NCI-H82 treated with DMSO at 0.1 percent for 48 hours (cell line): ENCODE measurements at regions not wholly inside any gene's neighbourhood (a gene's known extent, or its start where the extent isn't known, plus 50 kb on each side); places are given as distances from the start of the nearest gene placed in this dataset.

Source experiments
- DNase-seq: peaks from one replicate; lab custom pipeline; 2025; ENCODE audit not compliant: unreplicated experiment; lab: John Stamatoyannopoulos, UW

GRCh38 chr5:128665747-128666355 lies 127.8 kb upstream of the FBN2 start:
- DNase-seq: no peak

- DNase-seq: no peak
Observed at GRCh38 chr5:128667152-128667551, 129.1 kb upstream of the FBN2 start.

GRCh38 chr5:128667751-128668150 lies 129.7 kb upstream of the FBN2 start:
- no peak for DNase-seq

DNA sequence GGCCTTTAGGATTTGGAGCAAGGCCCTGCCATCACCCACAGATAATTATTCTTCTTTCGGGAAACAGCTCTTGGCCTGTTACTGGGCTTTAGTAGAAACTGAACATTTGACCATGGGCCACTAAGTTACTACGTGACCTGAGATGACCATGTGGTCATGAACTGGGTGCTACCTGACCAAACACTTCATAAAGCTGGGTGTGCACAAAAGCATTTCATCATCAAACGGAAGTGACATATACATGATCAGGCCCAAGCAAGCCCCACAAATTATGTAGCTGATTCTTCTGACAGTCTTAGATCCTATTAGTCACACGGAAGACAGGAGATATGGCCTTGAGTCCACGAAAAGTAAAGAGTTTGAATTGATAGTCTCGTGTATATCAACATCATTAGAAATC lies 130.9 kb upstream of the FBN2 start:
- no peak for DNase-seq

GRCh38 chr5:128669803-128670202 lies 131.8 kb upstream of the FBN2 start:
- no peak for DNase-seq

GRCh38 chr5:128671943-128672342 lies 133.9 kb upstream of the FBN2 start:
- DNase-seq: no peak

GRCh38 chr5:128673000-128673399 lies 135.0 kb upstream of the FBN2 start:
- no peak for DNase-seq

GRCh38 chr5:128673411-128673957 lies 135.4 kb upstream of the FBN2 start:
- DNase-seq: no peak

DNA sequence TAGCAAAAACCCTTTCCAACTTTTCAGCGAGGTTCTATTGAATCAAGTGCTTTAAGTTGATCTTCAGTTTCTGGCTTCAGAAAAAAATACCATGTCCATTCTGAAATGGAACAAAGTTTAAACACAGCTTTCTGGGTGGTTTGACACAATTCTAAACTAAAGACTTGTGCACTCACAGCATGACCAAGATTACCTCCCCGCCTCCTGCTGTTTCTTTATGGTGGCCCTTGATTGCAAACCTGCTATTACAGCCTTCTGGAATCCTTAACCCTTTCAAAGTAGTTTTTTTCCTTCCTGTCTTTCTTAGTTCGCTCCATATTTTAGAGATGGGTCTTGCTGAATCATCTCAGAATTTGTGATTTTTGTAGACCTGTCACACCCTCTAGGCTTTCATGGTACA lies 135.9 kb upstream of the FBN2 start:
- DNase-seq: no peak

DNA sequence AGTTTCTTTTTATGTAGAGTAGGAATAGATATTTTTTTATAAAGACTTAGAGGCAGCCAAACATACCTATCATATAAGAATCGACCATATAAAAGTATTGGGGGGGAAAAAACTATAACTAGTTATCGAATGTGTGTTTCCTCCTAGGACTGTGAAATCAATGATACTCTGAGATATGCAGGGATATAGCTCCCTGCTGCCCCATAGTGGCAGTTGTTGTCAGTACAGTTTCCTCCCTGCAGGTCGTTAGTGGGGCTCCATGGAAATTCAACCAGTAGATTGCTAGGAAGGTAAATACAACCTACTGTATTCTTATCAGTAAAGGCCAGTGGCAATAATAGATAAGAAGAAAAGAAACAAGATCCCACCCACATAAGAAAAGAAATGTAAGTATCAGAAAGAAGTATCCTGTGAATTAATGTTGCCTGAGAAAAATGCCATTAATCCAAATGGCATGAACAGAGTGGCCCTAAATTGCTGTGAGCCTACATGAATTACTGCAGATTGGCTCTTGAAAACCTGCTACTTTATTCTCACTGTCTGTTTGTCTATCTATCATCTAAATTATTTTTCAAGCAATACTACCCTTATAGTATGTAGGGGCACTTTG lies 136.9 kb upstream of the FBN2 start:
- peak; percentile 7 for DNase-seq

- DNase-seq: no peak
Observed at GRCh38 chr5:128681096-128681495, 143.1 kb upstream of the FBN2 start.

GRCh38 chr5:128681764-128682592 lies 143.9 kb upstream of the FBN2 start:
- DNase-seq: no peak

DNA sequence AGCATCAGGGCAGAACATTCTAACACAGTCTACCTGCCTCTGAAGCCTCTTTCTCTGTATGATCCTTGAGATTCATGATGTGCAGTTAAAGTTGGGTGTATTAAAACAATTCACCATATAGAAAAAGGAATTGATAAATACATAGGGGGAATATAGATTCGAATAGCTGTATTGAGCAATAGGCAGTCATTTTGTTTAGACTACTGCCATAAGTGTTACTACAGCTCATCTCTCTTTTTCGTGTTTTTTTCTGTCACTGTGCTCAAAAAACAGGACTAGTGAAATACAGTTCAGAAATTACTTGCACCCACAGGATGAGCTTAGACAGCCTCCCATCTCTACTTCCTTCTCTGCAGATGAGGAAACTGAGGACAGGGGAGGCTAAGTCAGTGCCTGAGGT lies 144.6 kb upstream of the FBN2 start:
- no peak for DNase-seq

- no peak for DNase-seq
Observed at GRCh38 chr5:128684961-128685360, 146.9 kb upstream of the FBN2 start.

- DNase-seq: no peak
Observed at GRCh38 chr5:128687930-128688329, 149.9 kb upstream of the FBN2 start.

DNA sequence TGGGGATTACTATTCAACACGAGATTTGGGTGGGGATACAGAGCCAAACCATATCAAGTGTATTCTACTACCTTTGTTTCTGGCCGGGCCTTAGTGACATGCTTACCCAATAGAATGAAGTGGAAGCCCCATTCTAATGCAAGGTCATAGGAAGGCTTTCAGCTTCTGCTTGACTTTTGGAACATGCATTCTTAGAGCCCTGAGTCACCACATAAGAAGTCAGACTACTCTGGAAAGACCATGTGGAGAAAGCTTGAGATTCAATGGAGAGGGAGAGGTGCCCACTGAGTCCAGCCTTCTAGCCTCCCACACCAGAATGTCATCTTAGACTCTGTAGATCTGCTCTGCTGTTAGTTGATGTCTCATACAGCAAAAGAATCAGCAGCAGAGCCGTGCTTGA lies 155.7 kb upstream of the FBN2 start:
- DNase-seq: no peak

- no peak for DNase-seq
Observed at GRCh38 chr5:128695791-128696530, 157.9 kb upstream of the FBN2 start.

- DNase-seq: no peak
Observed at GRCh38 chr5:128701301-128701700, 163.3 kb upstream of the FBN2 start.

DNA sequence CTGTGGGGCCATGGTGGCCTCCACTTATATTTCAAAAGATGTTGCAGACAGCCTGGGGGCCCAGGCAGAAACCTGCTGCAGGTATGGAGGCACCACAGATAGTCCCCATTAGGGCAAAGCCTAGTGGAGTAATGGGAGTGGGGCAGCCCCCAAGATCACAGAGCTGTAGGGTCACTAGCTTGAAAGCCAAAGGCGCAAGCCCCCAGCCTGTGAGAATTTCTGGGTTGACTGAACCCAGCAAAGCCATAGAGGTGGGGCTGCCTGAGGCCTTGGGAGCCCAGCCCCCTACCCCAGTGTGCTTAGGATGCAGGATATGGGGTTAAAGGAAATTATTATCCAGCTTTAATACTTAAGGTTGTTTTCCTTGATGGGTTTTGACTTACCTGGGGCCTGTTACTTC lies 165.3 kb upstream of the FBN2 start:
- DNase-seq: no peak

DNA sequence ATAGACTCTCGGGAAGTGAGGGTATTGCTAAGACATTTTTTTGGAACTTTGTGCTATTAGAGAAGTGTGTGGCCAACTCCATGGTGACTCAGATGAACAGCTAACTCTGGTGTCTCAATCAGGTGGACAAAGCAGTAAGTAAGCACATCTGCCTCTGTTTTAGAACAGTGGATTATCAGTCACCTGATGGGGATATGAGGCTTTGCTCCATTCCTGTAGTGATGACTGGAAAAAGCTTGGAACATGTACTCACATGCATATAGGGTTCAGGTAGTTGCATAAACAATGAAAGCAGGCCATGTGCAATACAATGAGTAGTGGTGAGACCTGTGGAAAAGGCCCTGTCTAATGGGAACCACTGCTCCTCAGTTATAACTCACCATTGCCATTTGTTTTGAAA lies 168.2 kb upstream of the FBN2 start:
- DNase-seq: no peak

DNA sequence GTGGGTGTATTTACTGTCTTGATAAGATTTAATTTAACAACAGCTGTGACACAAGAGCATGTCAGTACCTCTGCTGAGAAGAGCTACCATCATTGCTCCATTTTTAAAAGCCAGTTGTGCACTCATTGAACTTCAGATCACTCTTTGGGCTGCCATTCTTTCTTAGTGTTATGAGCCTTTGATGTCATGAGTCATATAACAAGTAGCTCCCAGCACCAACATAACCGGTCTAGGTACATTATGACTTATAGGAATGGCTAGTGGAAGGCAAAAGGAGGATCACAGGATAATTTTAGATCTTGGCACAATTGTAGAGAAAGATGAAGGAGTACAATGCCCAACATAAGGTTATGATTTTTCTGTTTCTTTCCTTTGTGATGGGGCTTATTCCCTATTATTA lies 170.8 kb upstream of the FBN2 start:
- no peak for DNase-seq
